HG03045 (cell line): ENCODE measurements at regions not wholly inside any gene's neighbourhood (a gene's known extent, or its start where the extent isn't known, plus 50 kb on each side); places are given as distances from the start of the nearest gene placed in this dataset.

Experiments
- ATAC-seq: cut with Tn5 transposase; IDR thresholded peaks from one replicate; pipeline ENCODE4 v1.9.1; 2021; ENCODE audit warnings: mild to moderate bottlenecking, moderate library complexity; ENCODE audit not compliant: unreplicated experiment

DNA sequence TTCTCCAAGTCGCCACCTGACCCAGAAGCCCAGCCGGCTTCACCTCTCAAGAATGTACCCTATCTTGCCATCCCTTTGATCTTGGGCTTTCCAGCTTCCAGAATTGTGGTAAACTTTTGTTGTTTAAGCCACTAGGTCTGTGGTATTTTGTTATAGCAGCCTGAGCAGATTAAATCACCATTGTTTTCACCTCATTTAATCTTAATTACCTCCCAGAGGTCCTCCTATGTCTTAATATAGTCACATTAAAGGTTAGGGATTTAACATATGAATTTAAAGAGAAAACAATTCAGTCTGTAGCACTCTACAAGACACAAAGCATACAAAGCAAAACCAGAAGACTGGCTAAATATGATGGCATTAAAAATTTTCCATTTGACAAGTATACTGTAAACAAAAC, 123.4 kb upstream of the CADM2 start:
- ATAC-seq = no peak

DNA sequence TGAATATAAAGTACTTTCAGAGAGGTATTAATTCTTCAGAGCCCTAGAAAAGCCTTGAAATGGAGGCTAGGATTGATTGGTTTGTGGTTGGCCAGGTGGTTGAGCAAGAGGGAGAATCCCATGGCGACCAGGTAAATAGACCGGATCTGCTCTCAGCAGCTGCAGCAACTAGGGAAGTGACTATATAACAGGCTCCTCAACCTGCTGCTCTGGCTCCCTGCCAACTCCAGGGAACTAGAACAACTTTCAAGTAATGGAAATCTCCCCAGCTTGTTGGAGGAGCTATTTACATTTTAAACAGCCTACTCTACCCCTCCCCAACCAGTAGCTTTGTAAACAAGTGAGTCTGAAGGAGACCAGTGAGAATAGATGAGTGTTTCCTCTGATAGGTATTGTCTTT, 121.8 kb upstream of the CADM2 start:
- ATAC-seq = no peak

DNA sequence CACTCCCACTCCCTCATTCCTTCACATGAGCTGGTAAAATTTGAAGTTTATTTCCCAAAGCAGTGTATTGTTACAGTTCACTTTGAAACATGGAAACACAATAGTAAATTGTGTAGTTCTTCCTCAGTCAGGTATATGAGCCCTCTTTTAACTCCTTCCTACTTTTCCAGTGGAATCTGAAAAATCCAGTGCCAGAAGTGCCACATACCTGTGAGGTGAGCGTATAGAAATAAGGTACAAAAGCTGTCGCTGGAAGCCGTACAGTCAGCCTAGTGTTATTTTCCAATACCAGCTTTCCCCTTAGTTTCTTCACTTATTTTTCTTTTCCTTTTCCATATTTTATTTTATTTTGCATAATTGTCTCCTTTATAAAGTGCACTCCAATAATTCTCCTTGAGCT, 81.7 kb upstream of the CADM2 start:
- no peak for ATAC-seq

DNA sequence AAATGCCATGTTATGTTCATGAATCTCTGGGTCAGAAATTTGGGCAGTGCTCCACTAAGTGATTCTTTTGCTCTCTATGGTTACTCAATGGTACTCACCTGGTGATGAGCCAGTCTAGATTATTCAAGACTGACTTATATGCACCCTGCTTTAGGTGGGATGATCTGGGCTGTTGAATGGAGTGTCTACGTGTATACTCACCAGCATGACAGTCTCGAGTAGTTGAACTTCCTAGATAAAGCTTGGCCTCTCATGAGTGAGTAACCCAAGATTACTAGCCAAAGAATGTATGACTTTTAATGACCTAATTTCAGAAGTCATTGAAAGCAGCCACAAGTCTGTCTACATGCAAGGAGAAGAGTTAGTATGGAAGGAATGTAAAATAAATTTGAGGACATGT, 77.5 kb upstream of the CADM2 start:
- ATAC-seq = no peak

DNA sequence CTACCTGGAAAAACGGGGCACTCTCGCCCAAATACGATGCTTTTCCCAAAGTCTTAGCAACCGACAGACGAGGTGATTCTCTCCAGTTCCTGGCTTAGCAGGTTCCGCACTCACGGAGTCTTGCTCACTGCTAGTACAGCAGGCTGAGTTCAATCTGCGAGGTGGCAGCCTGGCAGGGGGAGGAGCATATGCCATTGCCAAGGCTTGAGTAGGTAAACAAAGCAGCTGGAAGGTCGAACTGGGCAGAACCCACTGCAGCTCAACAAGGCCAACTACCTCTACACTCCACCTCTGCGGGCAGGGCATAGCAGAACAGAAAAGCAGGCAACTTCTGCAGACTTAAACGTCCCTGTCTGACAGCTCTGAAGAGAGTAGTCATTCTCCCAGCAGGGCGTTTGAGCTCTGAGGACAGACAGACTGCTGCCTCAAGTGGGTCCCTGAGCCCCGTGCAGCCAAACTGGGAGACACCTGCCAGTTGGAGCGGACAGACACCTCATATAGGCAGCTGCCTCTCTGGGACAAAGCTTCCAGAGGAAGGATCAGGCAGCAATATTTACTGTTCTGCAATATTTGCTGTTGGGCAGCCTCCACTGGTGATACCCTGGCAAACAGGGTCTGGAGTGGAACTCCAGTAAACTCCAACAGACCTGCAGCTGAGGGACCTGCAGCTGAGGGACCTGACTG, 73.4 kb upstream of the CADM2 start:
- no peak for ATAC-seq

DNA sequence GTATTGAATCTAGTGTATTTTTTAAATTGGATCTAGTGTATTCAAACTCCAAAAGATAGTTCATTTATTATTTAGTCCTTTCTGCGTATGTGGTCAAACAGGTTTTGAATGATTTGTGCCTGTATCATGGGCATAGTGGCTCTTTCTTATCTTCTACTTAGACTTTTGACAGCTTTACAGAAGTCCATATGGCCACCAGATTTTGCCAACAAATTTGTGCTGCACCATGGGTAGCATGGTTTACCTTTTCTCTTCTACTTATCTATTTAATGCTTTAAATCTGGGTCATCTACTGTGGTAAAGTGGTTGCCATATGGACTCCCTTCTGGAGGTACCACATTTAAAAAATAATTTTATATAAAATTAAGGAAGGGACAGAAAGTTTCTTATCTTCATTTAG, 66.9 kb upstream of the CADM2 start:
- no peak for ATAC-seq

DNA sequence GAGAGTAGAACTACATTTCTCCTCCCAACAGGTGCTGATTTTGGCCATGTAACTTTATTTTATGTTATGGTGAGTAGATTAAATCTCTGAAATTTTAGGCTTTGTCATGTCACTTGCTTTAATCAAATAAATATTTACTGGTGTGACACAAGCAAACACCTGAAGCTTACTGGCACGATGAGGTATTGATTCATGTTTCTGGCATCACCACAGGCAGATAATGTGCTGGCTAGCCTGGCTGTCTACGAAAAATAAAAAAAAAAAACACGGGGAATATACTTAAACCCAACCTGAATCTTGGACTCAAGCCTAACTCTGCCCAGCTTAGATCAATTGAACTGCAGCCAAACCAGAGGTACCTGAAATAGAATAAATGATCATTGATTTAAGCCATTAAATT, 65.6 kb upstream of the CADM2 start:
- no peak for ATAC-seq

DNA sequence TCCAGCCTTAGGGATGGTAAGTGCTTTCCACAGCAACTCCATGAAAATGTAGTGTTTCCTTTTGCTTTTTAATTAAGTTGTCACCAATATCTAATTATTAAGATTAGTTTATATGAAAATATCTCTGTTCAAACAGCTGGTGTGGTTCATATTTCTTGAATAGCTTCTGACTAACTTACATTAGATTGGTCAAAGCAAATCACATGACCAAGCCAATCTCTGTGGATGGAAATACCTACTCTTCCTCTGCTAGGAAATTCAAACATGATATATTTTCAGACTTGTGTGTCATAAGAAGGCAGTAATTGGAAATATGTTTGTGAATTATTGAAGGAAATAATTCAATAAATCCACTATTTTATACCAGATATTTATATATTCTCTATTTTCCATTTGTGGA, 54.6 kb upstream of the CADM2 start:
- no peak for ATAC-seq

DNA sequence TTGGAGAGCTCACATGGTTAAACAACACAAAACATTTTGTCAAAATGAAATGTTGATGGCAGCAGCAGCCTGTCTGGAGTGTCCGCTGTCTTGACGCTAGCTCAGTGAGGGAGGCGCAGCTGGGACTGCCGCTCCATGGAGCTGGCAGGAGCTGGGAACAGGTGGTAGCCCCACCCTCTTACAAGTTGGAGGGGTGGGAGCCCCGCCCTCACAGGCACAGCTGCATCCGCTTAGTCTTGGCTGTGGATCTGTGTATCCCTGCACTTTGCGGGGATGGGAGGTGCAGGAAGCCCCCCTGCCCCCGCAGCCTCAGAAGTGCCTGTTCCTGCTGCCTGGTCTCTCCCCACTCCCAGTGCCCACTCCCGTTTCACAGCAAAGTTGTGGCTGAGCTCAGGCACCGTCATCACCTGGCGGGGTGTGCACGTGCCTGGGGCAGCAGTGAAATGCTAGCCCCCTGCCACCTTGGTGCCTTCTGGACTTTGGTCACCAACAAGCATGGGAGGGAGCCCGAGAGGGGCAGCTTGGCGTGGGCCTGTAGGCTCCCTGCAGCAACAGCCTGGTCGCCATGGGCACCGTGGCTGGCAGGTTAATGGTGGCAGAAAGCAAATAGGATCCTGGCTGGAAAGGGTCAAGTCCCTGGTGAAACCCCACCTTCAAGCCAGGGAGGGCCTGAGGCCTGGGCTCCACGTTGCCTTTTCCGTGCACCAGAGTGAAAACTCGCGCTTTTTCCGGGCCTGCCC, 53.8 kb upstream of the CADM2 start:
- no peak for ATAC-seq

DNA sequence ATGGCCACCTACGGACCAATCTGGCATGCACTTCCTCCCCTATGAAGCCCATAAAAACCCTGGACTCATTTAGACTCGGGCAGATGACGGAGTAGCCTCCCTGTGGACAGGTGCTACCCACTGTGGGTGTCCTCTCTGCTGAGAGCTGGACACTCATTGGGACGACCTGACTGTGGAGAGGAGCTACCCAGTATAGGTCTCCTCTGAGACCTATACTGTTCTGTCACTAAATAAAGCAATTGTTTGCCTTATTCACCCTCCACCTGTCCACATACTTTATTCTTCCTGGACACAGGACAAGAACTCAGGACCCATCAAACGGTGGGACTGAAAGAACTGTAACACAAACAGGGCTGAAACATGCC, 53.3 kb upstream of the CADM2 start:
- no peak for ATAC-seq

DNA sequence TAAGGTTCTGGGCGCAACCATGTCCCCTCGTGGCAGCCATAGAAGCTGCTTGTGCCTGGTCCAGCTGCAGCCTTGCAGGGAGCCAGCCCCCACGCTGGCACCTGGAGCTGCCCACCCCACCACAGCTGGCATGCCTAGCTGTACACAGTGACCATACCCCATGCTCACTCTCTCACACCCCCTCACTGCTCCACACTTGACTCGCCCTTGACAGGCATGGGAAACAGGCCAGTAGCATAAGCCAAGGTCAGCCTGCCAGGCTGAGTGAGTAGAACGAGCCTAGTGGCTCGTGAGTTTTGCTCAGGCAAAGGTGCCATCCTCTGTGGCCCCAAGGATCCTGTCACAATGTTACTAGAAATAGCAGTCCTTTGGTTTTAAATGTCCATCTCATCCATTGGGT, 52.7 kb upstream of the CADM2 start:
- no peak for ATAC-seq
